ENCODE measurements at regions not wholly inside any gene's neighbourhood (a gene's known extent, or its start where the extent isn't known, plus 50 kb on each side); places are given as distances from the start of the nearest gene placed in this dataset.
A peak's percentile ranks its signal among the peaks of the same experiment; 100 is the strongest.
"Not testable (repeated sequence)": the region's sequence is repeated elsewhere in the genome, so short reads cannot be mapped to it uniquely, and the experiment has no call there.

DNA sequence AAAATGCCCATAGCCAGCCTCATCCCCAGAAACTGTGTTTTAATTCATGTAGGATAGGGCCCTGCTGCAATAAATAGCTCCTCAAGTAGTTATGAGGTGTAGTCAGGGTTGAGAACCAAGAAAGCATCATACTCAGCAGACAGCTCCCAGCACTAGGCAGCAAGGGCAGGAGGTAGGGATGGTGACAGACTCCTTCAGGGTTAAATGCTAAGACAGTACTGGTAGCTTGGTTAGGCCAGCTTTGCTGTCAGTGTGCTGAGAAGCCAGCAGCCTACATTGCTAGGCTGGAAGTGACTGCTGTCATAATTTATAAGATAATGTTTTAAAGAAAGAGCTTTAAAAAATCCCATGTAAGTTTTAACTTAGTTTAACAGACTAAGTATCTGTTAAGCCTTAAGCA lies 113.9 kb upstream of the IMMP2L start:
- DNase-seq (ENCODE audit: low read depth) = no peak

DNA sequence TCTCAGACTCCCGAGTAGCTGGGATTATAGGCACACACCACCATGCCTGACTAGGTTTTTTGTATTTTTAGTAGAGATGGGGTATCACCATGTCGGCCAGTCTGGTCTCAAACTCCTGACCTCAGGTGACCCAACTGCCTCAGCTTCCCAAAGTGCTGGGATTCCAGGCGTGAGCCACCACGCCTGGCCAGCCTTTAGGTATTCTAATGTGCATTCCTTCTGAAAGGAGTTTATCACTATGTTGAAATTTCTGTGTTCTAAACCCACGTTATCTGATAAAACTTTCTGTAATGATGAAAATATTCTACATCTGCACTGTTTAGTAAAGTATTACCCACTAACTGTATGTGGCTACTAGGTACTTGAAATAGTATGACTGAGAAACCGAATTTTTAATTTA lies 110.6 kb upstream of the IMMP2L start:
- no peak for DNase-seq (ENCODE audit: low read depth)

DNA sequence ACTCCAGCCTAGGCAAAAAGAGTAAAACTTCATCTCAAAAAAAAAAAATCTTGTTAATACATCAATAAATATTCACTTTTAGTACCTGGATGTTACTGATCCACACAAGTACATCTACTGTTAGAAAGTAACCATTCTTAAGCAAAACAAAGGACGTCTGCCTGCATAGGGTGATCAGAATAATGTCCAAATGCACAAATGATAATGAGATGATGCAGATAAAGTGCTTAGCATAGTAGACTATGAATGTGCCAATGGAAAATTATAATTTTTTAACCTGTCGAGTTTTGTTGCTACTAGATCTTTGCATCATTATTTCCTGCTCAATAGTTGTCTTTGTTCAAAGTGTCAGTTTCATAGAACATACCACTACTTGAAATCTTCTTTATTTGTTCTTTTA lies 109.6 kb upstream of the IMMP2L start:
- no peak for DNase-seq (ENCODE audit: low read depth)

DNA sequence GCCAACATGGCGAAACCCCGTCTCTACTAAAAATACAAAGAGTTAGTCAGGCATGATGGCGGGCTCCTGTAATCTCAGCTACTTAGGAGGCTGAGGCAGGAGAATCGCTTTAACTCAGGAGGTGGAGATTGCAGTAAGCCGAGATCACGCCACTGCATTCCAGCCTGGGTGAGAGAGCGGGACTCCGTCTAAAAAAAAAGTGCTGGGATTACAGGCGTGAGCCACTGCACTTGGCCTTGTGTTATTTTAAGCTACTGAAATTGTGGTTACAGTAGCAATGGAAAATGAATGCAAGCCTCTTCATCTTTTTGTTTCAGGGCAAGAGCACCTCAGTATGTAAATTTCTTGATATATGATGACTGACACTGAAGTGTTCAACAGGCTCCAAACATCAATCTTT lies 106.4 kb upstream of the IMMP2L start:
- DNase-seq (ENCODE audit: low read depth) = no peak

DNA sequence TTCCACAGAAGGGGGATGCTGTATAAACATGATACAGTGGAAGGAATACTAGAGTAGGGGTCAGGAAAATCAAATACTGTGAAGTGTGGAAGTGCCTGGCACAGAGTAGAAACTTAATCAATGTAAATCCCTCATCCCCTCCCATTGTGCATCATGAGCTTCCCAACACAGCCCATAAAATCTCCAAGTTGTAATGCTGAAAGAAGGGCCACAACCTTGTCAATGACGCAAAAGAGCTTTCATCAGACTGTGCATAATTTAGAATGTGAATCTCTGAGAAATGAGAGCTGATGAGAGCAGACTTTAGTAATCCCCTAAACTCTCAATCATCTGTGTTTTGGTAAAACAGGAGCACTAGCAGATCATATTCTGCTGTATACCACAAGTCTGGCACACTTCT lies 105.2 kb upstream of the IMMP2L start:
- DNase-seq (ENCODE audit: low read depth) = no peak

DNA sequence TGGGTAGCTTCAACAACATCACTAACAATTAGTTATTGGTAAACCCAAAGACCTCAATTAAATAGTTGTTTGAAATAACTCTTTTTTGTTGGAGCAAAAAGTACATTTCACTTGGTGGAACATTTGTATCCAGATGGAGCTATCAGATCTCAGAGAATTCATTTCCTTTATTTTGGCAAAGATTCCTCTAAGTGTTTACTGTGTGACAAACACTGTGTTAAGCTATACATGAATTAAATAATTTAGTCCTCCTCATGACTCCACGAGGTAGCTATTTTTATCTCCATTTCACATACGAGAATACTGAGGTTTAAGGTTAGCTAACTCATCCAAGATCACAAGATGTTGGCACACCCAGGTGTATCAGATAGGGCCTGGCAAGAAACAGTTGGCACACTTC lies 104.0 kb upstream of the IMMP2L start:
- DNase-seq (ENCODE audit: low read depth) = no peak

DNA sequence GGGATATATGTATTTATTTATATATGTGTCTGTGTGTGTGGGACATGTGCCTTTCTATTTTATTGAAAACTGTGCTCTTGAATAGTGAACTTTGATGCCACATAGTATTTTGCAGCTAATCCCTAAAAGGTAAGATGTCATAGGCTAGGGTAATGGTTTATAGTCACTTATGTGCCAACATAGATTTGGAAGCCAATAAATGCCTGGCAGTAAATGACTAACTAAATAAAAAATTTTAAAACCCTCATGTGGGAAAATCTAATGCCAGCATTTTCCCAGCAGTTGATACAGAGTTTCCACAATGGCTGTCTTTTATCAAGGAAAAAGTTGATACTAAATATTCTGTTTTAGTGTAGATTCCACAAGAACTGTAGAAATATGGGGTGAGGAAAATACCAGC lies 101.5 kb upstream of the IMMP2L start:
- DNase-seq (ENCODE audit: low read depth) = no peak

DNA sequence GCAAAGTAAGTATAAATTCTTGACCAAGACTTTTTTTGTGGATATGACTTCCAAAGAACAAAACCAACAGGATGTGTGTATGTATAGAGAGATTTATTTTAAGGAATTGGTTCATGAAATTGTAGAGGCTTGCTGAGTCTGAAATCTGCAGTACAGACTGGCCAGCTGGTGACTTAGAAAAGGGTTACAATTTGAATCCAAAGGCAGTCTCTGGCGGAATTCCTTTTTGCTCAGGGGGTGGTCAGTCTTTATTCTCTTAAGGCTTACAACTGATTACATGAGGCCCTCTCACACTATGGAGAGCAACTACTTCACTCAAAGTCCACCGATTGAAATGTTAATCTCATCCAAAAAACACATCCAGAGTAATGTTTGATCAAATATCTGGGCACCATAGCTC lies 100.1 kb upstream of the IMMP2L start:
- DNase-seq (ENCODE audit: low read depth) = no peak

DNA sequence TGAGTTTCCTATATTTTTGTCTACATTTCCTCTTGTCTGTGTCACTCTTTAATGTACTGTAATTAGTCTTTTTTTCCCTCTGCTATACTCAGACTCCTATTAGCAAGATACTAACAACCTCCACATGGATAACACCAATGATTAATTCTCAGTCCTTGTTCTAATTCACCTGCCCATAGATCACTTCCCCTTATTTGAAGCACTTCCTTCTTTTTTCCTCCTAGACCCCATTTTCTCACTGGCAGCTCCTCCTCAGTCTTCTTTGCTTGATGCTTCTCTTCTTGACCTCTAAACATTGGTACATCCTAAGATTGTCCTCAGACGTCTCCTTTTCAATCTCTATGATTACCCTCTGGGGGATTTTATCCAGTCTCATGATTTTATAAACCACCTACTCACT lies 98.2 kb upstream of the IMMP2L start:
- no peak for DNase-seq (ENCODE audit: low read depth)

DNA sequence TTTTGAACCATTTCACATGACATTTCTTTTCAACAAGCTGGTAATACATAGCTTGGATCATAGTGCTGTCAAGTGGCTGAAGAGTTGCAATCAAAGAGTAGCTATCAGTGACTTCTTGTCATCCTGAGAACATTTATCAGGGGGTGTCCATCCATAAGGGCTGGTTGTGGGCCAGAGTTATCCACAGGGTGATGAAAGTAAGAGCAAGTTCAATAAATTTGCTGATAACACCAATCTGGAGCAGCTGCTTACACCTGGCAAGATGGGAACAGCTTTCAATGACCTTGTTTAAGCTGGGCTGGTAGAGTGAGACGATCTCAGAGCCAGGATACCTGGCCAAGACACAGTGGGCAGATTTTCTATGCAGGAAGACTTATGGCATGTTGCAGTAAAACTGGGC lies 96.3 kb upstream of the IMMP2L start:
- no peak for DNase-seq (ENCODE audit: low read depth)

DNA sequence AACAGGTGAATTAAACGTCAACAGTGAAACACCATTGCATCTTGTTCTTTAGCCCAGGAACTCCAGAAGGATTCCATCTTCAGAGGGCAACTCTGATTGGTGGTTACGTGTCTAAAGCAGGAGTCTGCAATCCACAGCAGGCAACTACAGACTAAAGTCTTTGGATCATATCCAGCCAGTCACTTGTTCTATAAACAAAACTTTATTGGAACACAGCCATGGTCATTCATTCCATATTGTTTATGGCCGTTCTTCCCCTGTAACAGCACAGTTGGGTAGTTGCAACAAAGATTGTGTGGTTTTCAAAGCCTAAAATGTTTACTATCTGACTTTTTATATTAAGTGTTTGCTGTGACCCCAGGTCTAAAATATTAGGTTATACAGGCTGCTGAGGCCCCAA lies 94.7 kb upstream of the IMMP2L start:
- DNase-seq (ENCODE audit: low read depth) = no peak

DNA sequence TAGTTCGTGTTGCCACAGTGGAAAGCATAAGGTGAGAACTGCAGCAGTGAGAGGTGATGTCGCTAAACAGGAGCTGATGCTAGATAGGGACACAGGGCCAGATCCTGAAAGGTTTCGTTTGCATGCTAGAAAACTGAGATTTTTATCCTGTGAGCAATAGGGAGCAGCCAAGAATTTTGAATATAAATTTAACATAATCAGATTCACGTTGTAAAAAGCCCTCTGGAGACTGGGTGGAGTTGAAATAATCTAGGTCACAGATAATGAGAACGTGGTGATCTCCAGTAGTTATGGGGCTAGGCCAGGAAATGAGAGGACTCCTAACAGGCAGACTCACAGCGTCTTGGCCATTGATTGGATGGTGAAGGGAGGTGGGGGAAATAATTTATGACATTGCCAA lies 92.1 kb upstream of the IMMP2L start:
- DNase-seq (ENCODE audit: low read depth) = no peak

DNA sequence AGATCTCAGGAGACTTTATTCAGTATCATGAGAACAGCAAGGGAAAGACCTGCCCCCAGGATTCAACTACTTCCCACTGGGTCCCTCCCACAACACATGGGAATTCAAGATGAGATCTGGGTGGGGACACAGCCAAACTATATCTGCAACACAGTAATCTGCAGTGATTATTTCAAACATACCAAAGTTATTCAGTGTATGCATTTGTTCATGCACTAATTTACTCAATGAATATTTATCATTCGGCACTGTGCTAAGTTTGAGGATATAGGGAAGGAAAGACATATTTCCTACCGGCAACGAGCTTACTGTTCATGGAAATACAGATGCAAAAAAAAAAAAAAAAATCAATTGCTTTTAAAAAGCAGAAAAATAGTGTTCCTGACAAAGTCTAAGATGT lies 91.6 kb upstream of the IMMP2L start:
- DNase-seq (ENCODE audit: low read depth) = no peak

DNA sequence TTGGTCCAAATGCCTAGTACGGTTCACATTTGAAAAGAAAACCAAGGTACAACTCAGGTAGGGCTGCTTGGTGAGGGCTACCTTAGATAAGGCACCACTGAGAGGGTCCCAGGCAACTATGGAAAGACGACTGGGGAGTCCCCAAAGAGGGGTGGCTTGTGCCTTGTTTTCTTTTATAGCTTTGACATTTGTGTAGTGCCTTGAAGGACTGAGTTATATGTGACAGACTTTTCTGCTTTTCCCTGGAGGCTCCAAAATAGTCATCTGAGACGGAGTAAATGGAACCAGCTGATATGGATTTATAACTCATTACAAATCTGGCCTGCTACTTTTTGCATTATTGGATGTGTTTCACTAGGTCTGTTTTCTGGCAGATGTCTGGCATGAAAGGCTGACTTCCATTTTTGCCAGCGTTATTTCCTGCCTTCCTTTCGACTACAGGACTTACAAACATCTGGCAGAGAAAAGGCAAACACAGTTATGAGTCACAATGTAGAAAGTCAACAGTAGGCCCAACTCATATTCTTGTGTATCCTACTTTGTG lies 88.2 kb upstream of the IMMP2L start:
- DNase-seq (ENCODE audit: low read depth) = peak; percentile 90

DNA sequence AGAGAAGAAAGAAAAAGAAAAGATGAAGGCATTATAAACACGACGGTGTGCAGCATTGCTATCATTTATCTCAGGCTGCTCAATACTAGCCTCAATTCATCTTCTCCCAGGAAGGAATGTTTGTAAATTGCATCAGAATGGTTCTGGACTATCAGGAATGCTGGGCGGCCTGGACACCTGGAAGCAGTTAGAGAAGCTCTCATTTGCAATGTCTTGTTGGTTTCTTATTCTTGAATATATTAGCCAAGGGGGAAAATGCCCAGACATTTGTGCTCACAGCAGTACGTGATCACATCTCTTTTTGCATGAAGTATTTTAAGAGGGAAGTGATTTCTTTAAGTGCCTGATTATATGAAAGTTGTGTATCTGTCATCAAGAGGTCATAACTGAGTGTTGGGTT lies 85.6 kb upstream of the IMMP2L start:
- DNase-seq (ENCODE audit: low read depth) = peak; percentile 58

DNA sequence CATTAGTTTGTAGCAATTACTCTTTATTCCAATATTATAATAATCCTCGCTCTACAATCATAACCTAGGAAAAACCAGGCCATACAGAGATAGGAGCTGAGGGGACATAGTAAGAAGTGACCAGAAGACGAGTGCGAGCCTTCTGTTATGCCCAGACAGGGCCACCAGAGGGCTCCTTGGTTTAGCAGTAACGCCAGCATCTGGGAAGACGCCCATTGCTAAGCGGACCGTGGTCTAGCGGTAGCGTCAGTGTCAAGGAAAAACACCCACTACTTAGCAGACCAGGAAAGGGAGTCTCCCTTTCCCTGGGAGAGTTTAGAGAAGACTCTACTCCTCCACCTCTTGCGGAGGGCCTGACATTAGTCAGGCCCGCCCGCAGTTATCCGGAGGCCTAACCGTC lies 82.3 kb upstream of the IMMP2L start:
- DNase-seq (ENCODE audit: low read depth) = not testable (repeated sequence)

DNA sequence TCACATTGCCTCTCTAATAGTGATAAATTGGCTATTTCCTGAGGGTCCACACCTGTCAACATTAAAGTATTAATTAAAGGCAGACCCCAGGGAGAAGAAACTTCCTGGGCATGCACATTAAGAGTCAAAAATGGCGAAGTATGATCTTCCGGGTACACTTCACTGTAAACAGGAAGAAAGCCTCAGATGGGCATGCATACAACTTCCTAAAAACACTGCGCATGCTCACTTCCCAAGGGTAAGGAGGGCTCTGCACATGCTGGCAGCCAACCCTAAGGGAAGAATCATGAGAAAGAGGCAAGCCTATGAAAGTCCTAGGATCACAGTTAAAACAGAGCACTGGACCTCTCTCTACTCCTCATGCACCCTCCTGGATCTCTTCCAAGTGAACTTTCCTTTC lies 80.1 kb upstream of the IMMP2L start:
- DNase-seq (ENCODE audit: low read depth) = no peak

DNA sequence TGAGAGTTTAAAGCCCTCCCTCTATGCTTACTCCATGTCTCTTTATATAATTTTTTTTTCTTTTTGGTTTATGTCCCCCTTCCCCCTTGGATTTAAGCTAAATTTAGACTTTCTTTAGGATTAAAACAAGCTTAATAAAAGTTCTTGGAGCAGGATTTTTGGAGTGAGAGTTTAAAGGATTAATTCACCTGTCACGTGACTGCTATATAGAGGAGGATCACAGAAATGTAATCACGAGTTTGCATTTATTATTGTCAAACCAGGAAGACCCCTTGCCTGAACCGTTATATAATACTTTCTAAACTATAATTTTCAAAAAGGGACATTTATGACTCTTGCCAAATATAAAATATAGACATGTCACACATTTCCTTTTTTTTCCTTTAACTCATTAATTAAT lies 78.1 kb upstream of the IMMP2L start:
- no peak for DNase-seq (ENCODE audit: low read depth)

DNA sequence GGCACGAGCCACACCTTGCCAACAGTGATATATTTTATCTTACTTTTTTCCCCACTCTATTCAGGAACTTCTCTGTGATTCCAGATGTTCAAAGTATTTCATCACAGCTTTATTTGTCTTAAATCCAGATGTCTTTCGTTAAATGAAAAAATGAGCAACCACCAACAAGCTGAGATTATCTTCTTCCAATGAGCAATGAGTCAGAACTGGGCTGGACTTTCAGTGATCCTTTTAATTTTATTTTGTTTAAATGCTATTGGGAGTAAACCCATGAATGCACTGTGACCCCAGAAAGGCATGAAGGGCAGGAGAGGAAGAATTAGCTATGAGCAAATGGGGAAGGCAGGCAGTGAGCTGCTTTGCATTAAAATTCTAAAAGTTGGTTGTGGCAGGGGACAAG lies 77.6 kb upstream of the IMMP2L start:
- peak; percentile 83 for DNase-seq (ENCODE audit: low read depth)

DNA sequence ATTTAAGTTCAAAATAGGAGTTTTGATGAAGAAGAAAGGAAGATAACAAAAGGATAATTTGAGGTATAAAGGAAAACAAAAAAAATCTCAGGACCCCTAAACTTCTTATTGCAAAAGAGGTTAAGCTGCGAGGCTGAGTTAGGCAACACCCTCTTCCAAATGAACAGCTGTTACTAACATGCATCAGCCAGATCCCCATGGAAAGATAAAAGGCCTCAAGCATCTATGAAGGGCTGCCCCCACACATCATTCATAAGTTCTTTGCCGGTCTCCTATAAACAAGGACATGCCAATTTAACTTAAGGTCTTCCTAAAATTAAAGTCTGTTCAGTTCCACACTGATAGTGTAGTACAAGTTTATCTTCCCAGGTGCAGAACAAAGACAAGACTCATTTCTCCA lies 75.8 kb upstream of the IMMP2L start:
- DNase-seq (ENCODE audit: low read depth) = no peak

DNA sequence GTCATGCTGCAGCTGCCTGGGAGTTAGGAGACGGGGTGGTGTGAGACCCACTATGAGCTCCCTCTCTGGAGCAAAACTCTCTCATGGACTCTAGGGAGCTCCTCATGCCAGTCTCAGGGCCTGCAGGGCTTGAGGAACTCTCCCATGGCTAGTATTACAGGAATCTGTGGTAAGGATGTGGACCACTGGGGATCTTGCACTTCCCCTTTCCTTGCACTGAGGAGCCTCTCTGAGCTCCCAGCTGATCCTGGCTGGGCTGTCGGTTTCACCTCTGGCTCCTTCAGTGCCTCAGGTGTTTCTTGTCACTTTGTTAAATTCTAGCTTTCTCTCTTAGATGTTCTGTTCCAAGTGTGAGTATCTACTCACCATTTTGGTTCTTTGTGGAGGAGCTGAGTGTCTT lies 71.6 kb upstream of the IMMP2L start:
- no peak for DNase-seq (ENCODE audit: low read depth)

DNA sequence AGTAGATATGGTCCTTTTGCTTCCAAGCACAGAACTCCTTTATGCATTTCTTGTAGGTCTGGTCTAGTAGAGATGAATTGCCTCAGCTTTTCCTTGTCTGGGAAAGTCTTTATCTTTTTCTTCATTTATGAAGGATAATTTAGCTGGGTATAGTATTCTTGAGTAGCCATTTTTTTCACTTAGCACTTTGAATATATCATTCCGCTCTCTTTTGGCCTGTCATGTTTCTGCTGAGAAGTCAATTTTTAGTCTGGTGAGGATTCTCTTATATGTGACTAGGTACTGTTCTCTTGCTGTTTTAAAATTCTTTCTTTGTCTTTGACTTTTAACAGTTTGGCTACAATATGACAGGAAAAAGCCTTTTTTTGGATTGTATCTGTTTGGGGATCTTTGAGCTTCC lies 68.6 kb upstream of the IMMP2L start:
- DNase-seq (ENCODE audit: low read depth) = no peak

DNA sequence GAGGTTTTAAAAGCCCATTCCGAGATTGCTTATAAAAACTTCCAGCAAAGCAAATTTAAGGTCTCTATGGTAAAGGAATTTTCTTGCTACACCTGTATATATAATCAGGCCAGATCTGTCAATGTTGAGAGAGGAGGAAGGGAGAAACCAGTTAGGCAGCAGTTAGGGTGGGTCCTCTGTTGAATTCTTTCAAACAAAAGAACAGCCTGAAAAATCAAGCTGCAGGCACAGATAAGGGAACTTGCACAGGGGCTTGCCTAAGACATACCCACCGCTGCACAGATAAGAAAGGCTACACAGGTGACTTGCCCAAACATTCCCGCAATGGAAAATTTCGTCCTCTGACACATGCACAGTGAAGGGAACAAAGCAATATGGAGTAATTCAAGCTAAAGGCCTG lies 59.8 kb upstream of the IMMP2L start:
- no peak for DNase-seq (ENCODE audit: low read depth)

Measured in fibroblast of gingiva (primary cell).